GM10248 (cell line): ENCODE measurements at regions not wholly inside any gene's neighbourhood (a gene's known extent, or its start where the extent isn't known, plus 50 kb on each side); places are given as distances from the start of the nearest gene placed in this dataset.
"Not testable (repeated sequence)": the region's sequence is repeated elsewhere in the genome, so short reads cannot be mapped to it uniquely, and the experiment has no call there.

Experiments
- CTCF ChIA-PET: fragments of 300-600 bp; sonication (Branson Sonifier 250); formaldehyde crosslinking; extraction: SDS; loops from one replicate; lab custom pipeline; 2021; ENCODE audit warnings: antibody characterized with exemption; lab: Yijun Ruan, JAX
- POLR2A ChIA-PET: fragments of 350-650 bp; sonication (Branson Sonifier 250); formaldehyde crosslinking; extraction: SDS; loops from one replicate; lab custom pipeline; 2020; ENCODE audit warnings: antibody characterized with exemption; lab: Yijun Ruan, JAX
- DNase-seq: peaks from one replicate; pipeline ENCODE4 v3.0.0; 2012; ENCODE audit errors: extremely low spot score
- CTCF ChIP-seq: IDR thresholded peaks from 2 replicates; pipeline ENCODE4 v1.5.1; 2012; ENCODE audit warnings: mild to moderate bottlenecking, low read depth; ENCODE audit errors: extremely low read depth, missing control alignments, control extremely low read depth

GRCh38 chr5:12557012-12557411, 652.8 kb upstream of the CTNND2 start:
- ChIA-PET CTCF (interaction anchor here (1.2 kb wide), 1 partner anchor 23 kb away, joined by 3 read pairs; no protein-coding TSS in a partner anchor), POLR2A (no interaction called here)
- DNase-seq, result no peak
- TF ChIP-seq CTCF, result no peak

GRCh38 chr5:12526113-12526512, 621.9 kb upstream of the CTNND2 start:
- CTCF ChIA-PET, result no interaction called here
- DNase-seq, result no peak
- no peak for TF ChIP-seq CTCF
- POLR2A ChIA-PET, result no interaction called here

GRCh38 chr5:12522116-12522515, 617.9 kb upstream of the CTNND2 start:
- TF ChIP-seq CTCF, result no peak
- POLR2A ChIA-PET, result no interaction called here
- CTCF ChIA-PET, result no interaction called here
- no peak for DNase-seq

- DNase-seq, POLR2A ChIA-PET, CTCF ChIA-PET: not testable (repeated sequence)
Measured at GRCh38 chr5:12504983-12505382, 600.7 kb upstream of the CTNND2 start.

GRCh38 chr5:12488161-12488560, 583.9 kb upstream of the CTNND2 start:
- DNase-seq, result no peak
- ChIA-PET CTCF (no interaction called here), POLR2A (no interaction called here)
- TF ChIP-seq CTCF, result no peak

GRCh38 chr5:12480487-12480886, 576.2 kb upstream of the CTNND2 start:
- no peak for DNase-seq
- ChIA-PET POLR2A (no interaction called here), CTCF (no interaction called here)
- TF ChIP-seq CTCF, result no peak

- DNase-seq, result no peak
- POLR2A ChIA-PET, result no interaction called here
- no peak for TF ChIP-seq CTCF
- CTCF ChIA-PET, result interaction anchor here (1.2 kb wide), 1 partner anchor 57 kb away, joined by 3 read pairs; no protein-coding TSS in a partner anchor
Measured at GRCh38 chr5:12477554-12477953, 573.3 kb upstream of the CTNND2 start.
